GM12878 (cell line): ENCODE measurements at regions not wholly inside any gene's neighbourhood (a gene's known extent, or its start where the extent isn't known, plus 50 kb on each side); places are given as distances from the start of the nearest gene placed in this dataset.

ENCODE experiments used
- ATAC-seq: fragments of 200-7000 bp; cut with Tn5 transposase; 3 replicates; pipeline ENCODE4 v1.9.1; 2020; ENCODE audit warnings: mild to moderate bottlenecking, moderate library complexity
- BruUV-seq: library from RNA; stranded (reverse); fragments of 400-500 nt; replicated peaks from 2 replicates; lab custom pipeline; 2021; lab: Mats Ljungman, UMichigan
- CTCF ChIA-PET: fragments of 300-600 bp; sonication (Branson Sonifier 250); formaldehyde crosslinking; extraction: SDS; loops from one replicate; lab custom pipeline; 2021; ENCODE audit warnings: inconsistent platforms; lab: Yijun Ruan, JAX
- POLR2A ChIA-PET: fragments of 350-600 bp; formaldehyde crosslinking; extraction: SDS; loops from one replicate; lab custom pipeline; 2021; ENCODE audit warnings: inconsistent platforms; lab: Charles Lee
- RAD21 ChIA-PET: fragments of 300-600 bp; sonication (Branson Sonifier 250); formaldehyde crosslinking; loops from one replicate; lab custom pipeline; 2023; ENCODE audit warnings: antibody characterized with exemption; ENCODE audit not compliant: unreplicated experiment; lab: Charles Lee
- SMC1A ChIA-PET: fragments of 300-600 bp; sonication (Branson Sonifier 250); formaldehyde crosslinking; loops from one replicate; lab custom pipeline; 2023; ENCODE audit not compliant: unreplicated experiment, uncharacterized antibody; lab: Charles Lee
- DNase-seq: peaks from one replicate; pipeline ENCODE4 v3.0.0-alpha.2; 2011; ENCODE audit warnings: low read depth, low spot score
- FAIRE-seq: peaks from 3 replicates; lab custom pipeline; 2011; peaks lifted over from hg19 to GRCh38; lab: Jason Lieb, UNC
- H2AFZ ChIP-seq: 2 replicates; pipeline ENCODE4 v1.6.0; 2011; ENCODE audit warnings: low read depth, low read length, control low read depth; ENCODE audit not compliant: control insufficient read depth
- H3K27ac ChIP-seq: 2 replicates; pipeline ENCODE4 v1.5.1; 2011; ENCODE audit warnings: control low read depth; ENCODE audit not compliant: control insufficient read depth, insufficient read depth
- H3K27me3 ChIP-seq, 2 experiments: replicated peaks in 1 of 2; 2 replicates each; pipeline versions ENCODE4 v1.6.0 to v1.6.1; 2011; ENCODE audit warnings: low read length in 1 of 2; ENCODE audit not compliant: control insufficient read depth in 2 of 2, insufficient read depth in 2 of 2
- H3K36me3 ChIP-seq, 2 experiments: 2 replicates each; pipeline ENCODE4 v1.5.1; 2011; ENCODE audit warnings: low read length in 1 of 2; ENCODE audit not compliant: control insufficient read depth in 2 of 2, insufficient read depth in 2 of 2
- H3K4me1 ChIP-seq: 2 replicates; pipeline ENCODE4 v1.6.1; 2011; ENCODE audit warnings: mild to moderate bottlenecking, low read length, moderate library complexity, mixed read lengths; ENCODE audit not compliant: control insufficient read depth, insufficient read depth
- H3K4me2 ChIP-seq: 2 replicates; pipeline ENCODE4 v1.6.0; 2011; ENCODE audit warnings: control low read depth; ENCODE audit not compliant: control insufficient read depth, insufficient read depth
- H3K4me3 ChIP-seq: fragments of 200-600 bp; sonication (generic); 2 replicates; pipeline ENCODE4 v1.5.1; 2016
- H3K79me2 ChIP-seq: 2 replicates; pipeline ENCODE4 v1.6.0; 2011; ENCODE audit warnings: low read length; ENCODE audit not compliant: control insufficient read depth, insufficient read depth
- H3K9ac ChIP-seq: 2 replicates; pipeline ENCODE4 v1.8.0; 2011; ENCODE audit warnings: low read length, control low read depth, mixed read lengths; ENCODE audit not compliant: control insufficient read depth, insufficient read depth
- H3K9me3 ChIP-seq: replicated peaks from 3 replicates; pipeline ENCODE4 v1.5.1; 2011; ENCODE audit warnings: mild to moderate bottlenecking, low read length; ENCODE audit not compliant: control insufficient read depth, insufficient read depth
- H4K20me1 ChIP-seq: 2 replicates; pipeline ENCODE4 v1.6.0; 2011; ENCODE audit not compliant: control insufficient read depth, insufficient read depth
- HCFC1 ChIP-seq: fragments of 150-350 bp; IDR thresholded peaks from 2 replicates; pipeline ENCODE4 v1.6.1; 2014; ENCODE audit warnings: low read length
- KLF5 ChIP-seq: fragments of 450-650 bp; IDR thresholded peaks from 2 replicates; pipeline ENCODE4 v1.6.1; 2014; ENCODE audit warnings: mild to moderate bottlenecking; ENCODE audit not compliant: partially characterized antibody
- NBN ChIP-seq: fragments of 450-650 bp; IDR thresholded peaks from 2 replicates; pipeline ENCODE4 v1.6.1; 2016
- NR2C1 ChIP-seq: fragments of 450-650 bp; IDR thresholded peaks from 2 replicates; pipeline ENCODE4 v1.6.1; 2017; ENCODE audit warnings: antibody characterized with exemption, mild to moderate bottlenecking, moderate library complexity
- TBL1XR1 ChIP-seq: IDR thresholded peaks from 2 replicates; pipeline ENCODE4 v1.6.1; 2012; ENCODE audit warnings: low read depth, low read length, improper control_type of control experiment
- ZBED1 ChIP-seq: IDR thresholded peaks from 2 replicates; pipeline ENCODE4 v1.6.1; 2016; ENCODE audit warnings: borderline replicate concordance
- ZBTB11 ChIP-seq: fragments of 450-650 bp; formaldehyde crosslinking; IDR thresholded peaks from 2 replicates; pipeline ENCODE4 v1.5.0; 2022; ENCODE audit warnings: mild to moderate bottlenecking, missing genetic modification characterization
- whole genome bisulfite sequencing: methylation state at CpG from one replicate; pipeline ENCODE4 v1.1.6; 2016; ENCODE audit warnings: low lambda C conversion rate; ENCODE audit not compliant: insufficient replicate concordance, insufficient coverage; ENCODE audit errors: missing lambda C conversion rate; 5-methylcytosine and 5-hydroxymethylcytosine counted together
- in situ Hi-C: fragments of 300-500 bp; cut with MboI; formaldehyde crosslinking; loops from 9 replicates; pipeline ENCODE4 v1.14.3; 2018; ENCODE audit warnings: mixed read lengths
- intact Hi-C: fragments of 100-400 bp; cut with micrococcal nuclease; formaldehyde crosslinking; loops from one replicate; pipeline ENCODE4 v1.14.2; 2022; ENCODE audit not compliant: unreplicated experiment

- ChIA-PET CTCF (interaction anchor here (0.6 kb wide), 1 partner anchor 21 kb away, joined by 3 read pairs; no protein-coding TSS in a partner anchor), RAD21 (no interaction called here), POLR2A (no interaction called here), SMC1A (no interaction called here)
- H3K4me3 ChIP-seq = no peak overlapping the region
- no peak for FAIRE-seq
- no peak for DNase-seq
- H2AFZ ChIP-seq = no peak overlapping the region
- no peak overlapping the region for H3K27ac ChIP-seq
- no peaks in the 10 kb centered on the region for H3K36me3 ChIP-seq
- H3K27me3 ChIP-seq = no peaks in the 10 kb centered on the region
- BruUV-seq = no TSS peak
- H3K4me2 ChIP-seq = no peak overlapping the region
- in situ Hi-C loops = no loop called here
- TF ChIP-seq NBN = no peak
- no peak for TF ChIP-seq ZBTB11 (CRISPR knock-in tag)
- no peak for TF ChIP-seq HCFC1
- TF ChIP-seq ZBED1 = no peak
- no peak for TF ChIP-seq TBL1XR1
- TF ChIP-seq KLF5 = no peak
- no peak for TF ChIP-seq NR2C1
- H3K9me3 ChIP-seq = no peaks in the 10 kb centered on the region
- no peaks in the 10 kb centered on the region for H3K4me1 ChIP-seq
- WGBS = 29% methylated on average over 2 of the region's 2 CpGs
- H3K79me2 ChIP-seq = no peaks in the 10 kb centered on the region
- no peak overlapping the region for H3K9ac ChIP-seq
- H4K20me1 ChIP-seq = no peaks in the 10 kb centered on the region
- intact Hi-C loops = no loop called here
- ATAC-seq = no peak
Observed at GRCh38 chr11:29364006-29364405, 652.8 kb downstream of the KCNA4 start.
